Neuronal stem cell (in vitro differentiated cells): ENCODE measurements at regions not wholly inside any gene's neighbourhood (a gene's known extent, or its start where the extent isn't known, plus 50 kb on each side); places are given as distances from the start of the nearest gene placed in this dataset.

Experiments
- DNase-seq: peaks from one replicate; pipeline ENCODE4 v3.0.0-alpha.2; 2013; ENCODE audit warnings: low spot score
- H2AFZ ChIP-seq: one replicate; pipeline ENCODE4 v1.6.1; 2013; ENCODE audit warnings: mild to moderate bottlenecking, low read length, inconsistent platforms
- H2AK5ac ChIP-seq: 2 replicates; pipeline ENCODE4 v1.6.1; 2013; ENCODE audit warnings: low read depth, mild to moderate bottlenecking, inconsistent platforms, low read length, moderate library complexity, mixed read lengths
- H2BK120ac ChIP-seq: 2 replicates; pipeline ENCODE4 v1.6.1; 2013; ENCODE audit warnings: low read depth, mild to moderate bottlenecking, inconsistent platforms, low read length, moderate library complexity, mixed read lengths
- H2BK12ac ChIP-seq: one replicate; pipeline ENCODE4 v1.6.1; 2013; ENCODE audit warnings: low read length, inconsistent platforms
- H2BK15ac ChIP-seq: 2 replicates; pipeline ENCODE4 v1.6.1; 2013; ENCODE audit warnings: mild to moderate bottlenecking, low read length, inconsistent platforms, mixed read lengths
- H2BK5ac ChIP-seq: one replicate; pipeline ENCODE4 v1.6.1; 2013; ENCODE audit warnings: inconsistent platforms, mild to moderate bottlenecking, low read length, moderate library complexity
- H3K14ac ChIP-seq: one replicate; pipeline ENCODE4 v1.6.1; 2013; ENCODE audit warnings: low read length, inconsistent platforms
- H3K18ac ChIP-seq: 2 replicates; pipeline ENCODE4 v1.6.1; 2013; ENCODE audit warnings: low read length, inconsistent platforms
- H3K23ac ChIP-seq: 2 replicates; pipeline ENCODE4 v1.6.1; 2013; ENCODE audit warnings: low read depth, mild to moderate bottlenecking, mixed read lengths, low read length, inconsistent platforms; ENCODE audit not compliant: poor library complexity
- H3K27ac ChIP-seq: replicated peaks from 3 replicates; pipeline ENCODE4 v1.5.1; 2013; ENCODE audit warnings: low read length, inconsistent platforms
- H3K27me3 ChIP-seq, 3 experiments: 2 replicates each; pipeline ENCODE4 v1.6.1; 2013; ENCODE audit warnings: low read length in 3 of 3, mild to moderate bottlenecking in 2 of 3, inconsistent platforms in 1 of 3, low read depth in 1 of 3, mixed read lengths in 1 of 3, moderate library complexity in 1 of 3; ENCODE audit not compliant: control insufficient read depth in 3 of 3, insufficient read depth in 3 of 3
- H3K36me3 ChIP-seq, 2 donors: replicated peaks in 1 of 2; 2 replicates each; pipeline ENCODE4 v1.6.1; 2013; ENCODE audit warnings: low read length in 2 of 2; ENCODE audit not compliant: control insufficient read depth in 2 of 2, insufficient read depth in 2 of 2
- H3K4ac ChIP-seq: 2 replicates; pipeline ENCODE4 v1.6.1; 2013; ENCODE audit warnings: inconsistent platforms, mild to moderate bottlenecking, low read length, moderate library complexity
- H3K4me1 ChIP-seq, 2 donors: 1 replicate in 1 of 2; 2 replicates in 1 of 2; pipeline ENCODE4 v1.6.1; 2013; ENCODE audit warnings: low read length in 2 of 2, low read depth in 1 of 2; ENCODE audit not compliant: control insufficient read depth in 2 of 2, insufficient read depth in 1 of 2
- H3K4me2 ChIP-seq: one replicate; pipeline ENCODE4 v1.6.1; 2013; ENCODE audit warnings: mild to moderate bottlenecking, low read length, inconsistent platforms; ENCODE audit not compliant: insufficient read depth, poor library complexity, severe bottlenecking
- H3K4me3 ChIP-seq, 2 donors: 2 replicates each; pipeline ENCODE4 v1.5.1; 2013; ENCODE audit warnings: low read length in 2 of 2, mild to moderate bottlenecking in 2 of 2, inconsistent platforms in 1 of 2, moderate library complexity in 1 of 2
- H3K79me1 ChIP-seq: one replicate; pipeline ENCODE4 v1.6.1; 2013; ENCODE audit warnings: low read depth, mild to moderate bottlenecking, inconsistent platforms, low read length, moderate library complexity
- H3K9ac ChIP-seq: one replicate; pipeline ENCODE4 v1.6.1; 2013; ENCODE audit warnings: mild to moderate bottlenecking, low read depth, low read length, inconsistent platforms; ENCODE audit not compliant: poor library complexity
- H3K9me3 ChIP-seq, 2 donors: replicated peaks in 1 of 2; 2 replicates each; pipeline versions ENCODE3 to v1.6.1; 2013; ENCODE audit warnings: low read length in 2 of 2, mild to moderate bottlenecking in 2 of 2, inconsistent platforms in 1 of 2, low read depth in 1 of 2, mixed read lengths in 1 of 2, moderate library complexity in 1 of 2; ENCODE audit not compliant: control insufficient read depth in 2 of 2, insufficient read depth in 1 of 2
- H4K8ac ChIP-seq: one replicate; pipeline ENCODE4 v1.6.1; 2013; ENCODE audit warnings: low read depth, mild to moderate bottlenecking, inconsistent platforms, low read length, moderate library complexity
- H4K91ac ChIP-seq: one replicate; pipeline ENCODE4 v1.6.1; 2013; ENCODE audit warnings: low read length, low read depth, mild to moderate bottlenecking, inconsistent platforms; ENCODE audit not compliant: poor library complexity
- WGBS, 2 donors: extraction: QIAGEN DNeasy Blood & Tissue Kit; methylation state at CpG; one replicate each; pipeline ENCODE4 v1.1.7; 2013; ENCODE audit warnings: missing lambda C conversion rate in 2 of 2, mixed read lengths in 1 of 2; ENCODE audit not compliant: insufficient read length in 2 of 2, insufficient replicate concordance in 1 of 2; ENCODE audit errors: extremely low coverage in 2 of 2; 5-methylcytosine and 5-hydroxymethylcytosine counted together

DNA sequence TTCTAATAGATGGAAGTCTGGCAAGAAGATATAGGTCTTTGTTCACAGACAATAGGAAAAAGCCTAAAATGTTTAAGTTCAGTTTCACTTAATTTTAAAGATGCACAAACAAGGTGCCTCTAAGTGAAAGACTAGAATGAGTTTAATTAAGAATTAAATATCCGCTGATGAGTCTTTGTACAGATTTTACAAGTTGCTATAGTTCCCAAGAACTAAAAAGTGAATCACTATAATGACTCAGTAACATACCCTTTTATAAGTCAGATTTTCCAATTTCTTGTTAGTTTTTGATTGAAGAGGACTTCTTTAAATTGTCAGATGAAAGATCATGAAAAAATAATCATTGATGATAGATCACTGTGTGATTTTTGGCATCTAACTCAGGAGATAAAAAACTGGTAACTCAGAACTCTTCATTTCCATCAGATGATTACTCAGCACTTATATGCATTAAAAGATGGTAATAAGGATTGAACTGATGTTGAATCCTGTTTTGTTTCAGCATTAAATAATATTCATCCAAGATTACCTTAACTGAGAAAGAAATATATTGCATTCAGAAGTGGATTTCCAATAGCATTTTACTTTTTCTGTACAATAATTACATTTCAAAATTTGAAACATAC lies 59.0 kb upstream of the ST6GALNAC3 start:
- peaks cover 4 to 14% of the 10 kb centered on the region in 2 donors for H3K4me1 ChIP-seq
- H3K18ac ChIP-seq = no peak overlapping the region
- no peak for DNase-seq
- H2AK5ac ChIP-seq = no peak overlapping the region
- H3K79me1 ChIP-seq = no peaks in the 10 kb centered on the region
- H3K4me3 ChIP-seq = no peak overlapping the region
- no peak overlapping the region for H4K8ac ChIP-seq
- H3K4me2 ChIP-seq = no peak overlapping the region
- no peak overlapping the region for H3K27ac ChIP-seq
- H2BK5ac ChIP-seq = no peak overlapping the region
- no peak overlapping the region for H2BK120ac ChIP-seq
- H3K9ac ChIP-seq = no peak overlapping the region
- H3K23ac ChIP-seq = no peak overlapping the region
- H3K36me3 ChIP-seq = no peaks in the 10 kb centered on the region
- no peak overlapping the region for H2BK12ac ChIP-seq
- no peak overlapping the region for H4K91ac ChIP-seq
- H2BK15ac ChIP-seq = no peak overlapping the region
- WGBS, 2 donors = no CpG with 5 or more reads among the region's 1 CpG
- H3K4ac ChIP-seq = no peak overlapping the region
- H3K14ac ChIP-seq = no peak overlapping the region
- no peaks in the 10 kb centered on the region for H3K27me3 ChIP-seq
- no peak overlapping the region for H2AFZ ChIP-seq
- peaks cover 0 to 4% of the 10 kb centered on the region in 2 donors for H3K9me3 ChIP-seq

- no peak overlapping the region for H3K4me2 ChIP-seq
- no peak overlapping the region for H2AFZ ChIP-seq
- H3K18ac ChIP-seq = no peak overlapping the region
- no peaks in the 10 kb centered on the region for H3K36me3 ChIP-seq
- H4K8ac ChIP-seq = no peak overlapping the region
- H3K4me3 ChIP-seq = no peak overlapping the region
- no CpG with 5 or more reads among the region's 2 CpGs for WGBS, 2 donors
- H3K27me3 ChIP-seq = no peaks in the 10 kb centered on the region
- H3K9me3 ChIP-seq = peaks cover 0 to 4% of the 10 kb centered on the region in 2 donors
- no peak overlapping the region for H3K14ac ChIP-seq
- H3K23ac ChIP-seq = no peak overlapping the region
- no peak overlapping the region for H2BK120ac ChIP-seq
- no peak overlapping the region for H2AK5ac ChIP-seq
- H2BK5ac ChIP-seq = no peak overlapping the region
- H2BK12ac ChIP-seq = no peak overlapping the region
- no peak overlapping the region for H3K9ac ChIP-seq
- peaks cover 2 to 6% of the 10 kb centered on the region in 2 donors for H3K4me1 ChIP-seq
- H4K91ac ChIP-seq = no peak overlapping the region
- DNase-seq = no peak
- H3K79me1 ChIP-seq = no peaks in the 10 kb centered on the region
- no peak overlapping the region for H3K4ac ChIP-seq
- H2BK15ac ChIP-seq = no peak overlapping the region
- H3K27ac ChIP-seq = no peak overlapping the region
Measured at GRCh38 chr1:76018045-76018444, 56.5 kb upstream of the ST6GALNAC3 start.

GRCh38 chr1:76021846-76022245 lies 52.7 kb upstream of the ST6GALNAC3 start:
- WGBS, 2 donors = no CpG with 5 or more reads among the region's 4 CpGs
- DNase-seq = no peak
- H3K79me1 ChIP-seq = no peaks in the 10 kb centered on the region

DNA sequence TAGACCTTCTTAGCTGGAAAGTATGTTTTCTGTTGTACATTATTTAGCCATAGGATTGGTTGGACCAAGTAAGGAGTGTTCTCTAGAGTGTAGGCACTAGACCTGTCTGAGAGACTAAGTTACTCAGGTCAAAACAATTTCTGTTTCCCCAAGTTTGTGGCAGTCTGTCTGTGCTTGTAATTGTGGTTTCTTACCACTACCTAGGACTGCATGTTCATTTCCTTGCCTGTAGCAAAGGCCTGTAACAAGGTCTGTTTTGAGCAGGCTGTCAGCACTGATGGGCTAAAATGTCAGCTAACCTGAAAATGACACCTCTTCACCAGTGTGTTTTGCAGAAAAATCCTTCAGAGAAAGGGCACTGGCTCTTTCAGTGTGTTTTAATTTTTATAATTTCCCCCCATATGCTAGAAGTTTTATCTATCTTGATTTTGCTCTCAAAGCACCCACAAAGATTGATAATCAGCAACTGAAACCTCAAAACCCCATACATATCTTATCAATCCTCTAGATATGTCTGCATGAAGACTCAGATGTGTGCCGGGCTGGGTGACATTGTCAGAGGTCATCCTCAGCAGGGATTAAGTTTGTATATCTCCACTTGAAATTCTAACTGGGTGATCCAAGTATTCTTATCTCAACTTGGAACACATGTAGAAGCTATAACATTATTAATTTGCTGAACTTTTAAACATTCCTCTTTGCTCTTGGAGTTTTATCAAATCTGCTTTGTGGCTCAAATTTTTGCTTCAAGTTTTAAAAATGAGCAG lies 50.7 kb upstream of the ST6GALNAC3 start:
- no peaks in the 10 kb centered on the region for H3K9me3 ChIP-seq
- no peak overlapping the region for H2AK5ac ChIP-seq
- no peak overlapping the region for H3K4me2 ChIP-seq
- H4K8ac ChIP-seq = no peak overlapping the region
- H3K27ac ChIP-seq = no peak overlapping the region
- WGBS, 2 donors = no CpG with 5 or more reads among the region's 1 CpG
- H3K4me1 ChIP-seq = peaks cover 0 to 4% of the 10 kb centered on the region in 2 donors
- H3K4me3 ChIP-seq = no peak overlapping the region
- DNase-seq = no peak
- no peak overlapping the region for H3K9ac ChIP-seq
- H3K14ac ChIP-seq = no peak overlapping the region
- H2BK120ac ChIP-seq = no peak overlapping the region
- no peak overlapping the region for H3K23ac ChIP-seq
- H3K18ac ChIP-seq = no peak overlapping the region
- H3K27me3 ChIP-seq = no peaks in the 10 kb centered on the region
- no peak overlapping the region for H4K91ac ChIP-seq
- no peak overlapping the region for H3K4ac ChIP-seq
- H3K79me1 ChIP-seq = no peaks in the 10 kb centered on the region
- H2AFZ ChIP-seq = no peak overlapping the region
- no peak overlapping the region for H2BK5ac ChIP-seq
- no peak overlapping the region for H2BK12ac ChIP-seq
- H2BK15ac ChIP-seq = no peak overlapping the region
- H3K36me3 ChIP-seq = no peaks in the 10 kb centered on the region

More at GRCh38 chr1:76021846-76022245, 52.7 kb upstream of the ST6GALNAC3 start:
- no peak overlapping the region for H2BK5ac ChIP-seq
- peaks cover 0 to 4% of the 10 kb centered on the region in 2 donors for H3K4me1 ChIP-seq
- H3K9me3 ChIP-seq = no peaks in the 10 kb centered on the region
- H3K23ac ChIP-seq = no peak overlapping the region
- no peak overlapping the region for H3K9ac ChIP-seq
- H3K4me3 ChIP-seq = no peak overlapping the region
- H3K18ac ChIP-seq = no peak overlapping the region
- no peak overlapping the region for H3K4me2 ChIP-seq
- H2AFZ ChIP-seq = no peak overlapping the region
- H3K27me3 ChIP-seq = no peaks in the 10 kb centered on the region
- H3K36me3 ChIP-seq = no peaks in the 10 kb centered on the region
- H2BK15ac ChIP-seq = no peak overlapping the region
- H4K91ac ChIP-seq = no peak overlapping the region
- no peak overlapping the region for H2AK5ac ChIP-seq
- no peak overlapping the region for H2BK12ac ChIP-seq
- no peak overlapping the region for H3K14ac ChIP-seq
- no peak overlapping the region for H3K4ac ChIP-seq
- no peak overlapping the region for H3K27ac ChIP-seq
- no peak overlapping the region for H2BK120ac ChIP-seq
- H4K8ac ChIP-seq = no peak overlapping the region
